Stomach (tissue), 4 donors: ENCODE measurements at regions not wholly inside any gene's neighbourhood (a gene's known extent, or its start where the extent isn't known, plus 50 kb on each side); places are given as distances from the start of the nearest gene placed in this dataset.

ENCODE experiments used
- EP300 ChIP-seq: sonication (generic); formaldehyde crosslinking; IDR thresholded peaks from one replicate; pipeline ENCODE4 v1.6.1; 2017; ENCODE audit warnings: antibody characterized with exemption
- POLR2A ChIP-seq, 4 donors: fragments of 450-650 bp; IDR thresholded peaks; one replicate each; pipeline ENCODE4 v1.6.1; 2016; ENCODE audit warnings: antibody characterized with exemption in 4 of 4, control low read depth in 2 of 4, mild to moderate bottlenecking in 1 of 4, moderate library complexity in 1 of 4
- POLR2AphosphoS5 ChIP-seq, 3 donors: sonication (generic); formaldehyde crosslinking; IDR thresholded peaks; one replicate each; pipeline ENCODE4 v1.6.1; 2016; ENCODE audit warnings: antibody characterized with exemption in 3 of 3
- TF ChIP-seq, protein P1 (sequence below), 7 experiments: fragments of 450-650 bp in 4 of 7; fragments of 200-600 bp in 3 of 7; sonication (generic) in 3 of 7; IDR thresholded peaks; one replicate each; pipeline ENCODE4 v1.5.1; 2016 to 2019; ENCODE audit warnings: antibody characterized with exemption in 7 of 7, control low read depth in 2 of 7, mild to moderate bottlenecking in 1 of 7

DNA sequence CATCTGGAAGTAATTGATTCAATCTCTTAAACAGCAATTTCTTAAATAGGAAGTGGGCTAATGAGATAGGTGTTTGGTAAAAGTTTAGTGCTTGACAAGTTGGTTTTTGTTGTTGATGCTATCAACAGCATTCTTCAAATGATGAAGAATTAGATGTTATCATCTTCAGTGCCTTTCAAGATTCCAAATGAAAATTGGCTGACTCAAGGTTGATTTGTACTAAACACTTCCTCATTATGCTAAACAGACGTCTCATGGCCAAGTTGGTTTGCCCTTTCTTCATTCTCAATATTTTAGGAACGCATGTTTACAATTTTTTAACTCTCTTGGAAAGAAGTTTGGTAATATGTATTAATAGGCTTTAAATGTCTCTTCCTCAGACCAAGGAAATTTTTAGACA lies 86.0 kb downstream of the MID1IP1 start:
- TF ChIP-seq, protein P1, sequence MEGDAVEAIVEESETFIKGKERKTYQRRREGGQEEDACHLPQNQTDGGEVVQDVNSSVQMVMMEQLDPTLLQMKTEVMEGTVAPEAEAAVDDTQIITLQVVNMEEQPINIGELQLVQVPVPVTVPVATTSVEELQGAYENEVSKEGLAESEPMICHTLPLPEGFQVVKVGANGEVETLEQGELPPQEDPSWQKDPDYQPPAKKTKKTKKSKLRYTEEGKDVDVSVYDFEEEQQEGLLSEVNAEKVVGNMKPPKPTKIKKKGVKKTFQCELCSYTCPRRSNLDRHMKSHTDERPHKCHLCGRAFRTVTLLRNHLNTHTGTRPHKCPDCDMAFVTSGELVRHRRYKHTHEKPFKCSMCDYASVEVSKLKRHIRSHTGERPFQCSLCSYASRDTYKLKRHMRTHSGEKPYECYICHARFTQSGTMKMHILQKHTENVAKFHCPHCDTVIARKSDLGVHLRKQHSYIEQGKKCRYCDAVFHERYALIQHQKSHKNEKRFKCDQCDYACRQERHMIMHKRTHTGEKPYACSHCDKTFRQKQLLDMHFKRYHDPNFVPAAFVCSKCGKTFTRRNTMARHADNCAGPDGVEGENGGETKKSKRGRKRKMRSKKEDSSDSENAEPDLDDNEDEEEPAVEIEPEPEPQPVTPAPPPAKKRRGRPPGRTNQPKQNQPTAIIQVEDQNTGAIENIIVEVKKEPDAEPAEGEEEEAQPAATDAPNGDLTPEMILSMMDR (IDR thresholded peaks at IDR 0.05), result no peak
- no peak for TF ChIP-seq EP300
- no peak for TF ChIP-seq POLR2AphosphoS5 (IDR thresholded peaks at IDR 0.05)
- TF ChIP-seq POLR2A (IDR thresholded peaks at IDR 0.05), result no peak
